Fibroblast of skin of abdomen (primary cell): ENCODE measurements at regions not wholly inside any gene's neighbourhood (a gene's known extent, or its start where the extent isn't known, plus 50 kb on each side); places are given as distances from the start of the nearest gene placed in this dataset.
"Not testable (repeated sequence)": the region's sequence is repeated elsewhere in the genome, so short reads cannot be mapped to it uniquely, and the experiment has no call there.

Experiments
- DNase-seq: peaks from one replicate; pipeline ENCODE4 v3.0.0-alpha.2; 2013

DNA sequence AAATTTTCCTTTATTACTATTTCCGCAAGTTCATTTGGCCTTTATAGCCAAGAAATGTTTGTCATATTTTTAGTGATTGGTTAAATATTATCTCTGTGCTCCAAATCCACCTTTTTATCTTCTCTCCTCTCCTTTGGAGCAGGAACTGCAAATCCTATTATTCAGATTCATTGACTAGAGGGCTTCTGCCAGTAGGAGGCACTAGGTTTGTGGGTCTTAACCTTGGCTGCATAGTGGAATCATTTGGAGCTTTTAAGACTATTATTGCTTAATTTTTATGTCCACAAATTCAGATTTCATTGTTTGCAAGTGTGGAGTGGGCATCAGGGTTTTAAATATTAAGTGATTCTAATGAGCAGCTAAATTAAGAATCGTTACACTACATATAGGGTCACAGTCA, 75.3 kb upstream of the SYT10 start:
- DNase-seq, result no peak

DNA sequence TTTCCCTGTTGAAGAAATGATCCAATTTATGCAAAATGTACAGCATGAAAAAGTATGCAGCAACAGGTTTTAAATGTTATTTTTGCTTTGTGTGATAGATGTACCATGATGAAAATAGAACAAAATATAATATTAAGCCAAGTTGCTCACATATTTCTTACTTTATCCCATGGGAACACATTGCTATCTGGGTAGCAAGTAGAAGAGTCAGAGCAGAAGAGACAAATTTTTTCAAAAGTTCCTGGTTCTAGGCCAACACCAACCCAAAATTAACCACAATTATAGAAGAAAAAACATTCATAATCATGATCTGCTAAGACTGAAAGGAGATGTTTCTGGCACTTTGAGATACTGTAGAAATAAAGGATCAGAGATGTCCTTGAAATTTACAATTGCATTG, 79.9 kb upstream of the SYT10 start:
- DNase-seq, result no peak

- not testable (repeated sequence) for DNase-seq
These were observed 81.1 kb upstream of the SYT10 start for GRCh38 chr12:33520505-33521302.

GRCh38 chr12:33529031-33529430, 89.4 kb upstream of the SYT10 start:
- DNase-seq, result no peak

GRCh38 chr12:33529810-33530209, 90.2 kb upstream of the SYT10 start:
- DNase-seq, result no peak

DNA sequence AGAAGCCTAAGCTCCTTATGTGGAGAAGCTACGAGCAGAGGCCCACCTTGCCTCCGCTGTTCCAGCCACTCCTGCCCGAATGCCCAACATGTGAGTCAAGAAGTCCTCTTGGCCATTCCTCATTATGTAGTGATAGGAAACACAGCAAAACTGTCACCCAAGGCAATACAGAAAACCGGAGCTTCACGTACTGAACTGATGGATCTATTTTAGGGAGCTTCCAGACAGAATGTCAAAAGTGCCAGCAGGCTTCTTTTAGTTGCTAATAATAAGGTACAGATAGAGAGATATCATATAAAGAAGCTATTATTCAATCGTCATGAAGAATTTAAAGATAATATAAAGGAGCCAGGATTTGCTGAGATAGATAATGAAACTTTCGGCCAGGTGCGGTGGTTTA, 91.6 kb upstream of the SYT10 start:
- no peak for DNase-seq

- no peak for DNase-seq
These were observed 93.9 kb upstream of the SYT10 start for GRCh38 chr12:33533527-33533926.

GRCh38 chr12:33536431-33536830, 96.8 kb upstream of the SYT10 start:
- DNase-seq, result no peak

GRCh38 chr12:33546004-33546403, 106.4 kb upstream of the SYT10 start:
- DNase-seq, result no peak

DNA sequence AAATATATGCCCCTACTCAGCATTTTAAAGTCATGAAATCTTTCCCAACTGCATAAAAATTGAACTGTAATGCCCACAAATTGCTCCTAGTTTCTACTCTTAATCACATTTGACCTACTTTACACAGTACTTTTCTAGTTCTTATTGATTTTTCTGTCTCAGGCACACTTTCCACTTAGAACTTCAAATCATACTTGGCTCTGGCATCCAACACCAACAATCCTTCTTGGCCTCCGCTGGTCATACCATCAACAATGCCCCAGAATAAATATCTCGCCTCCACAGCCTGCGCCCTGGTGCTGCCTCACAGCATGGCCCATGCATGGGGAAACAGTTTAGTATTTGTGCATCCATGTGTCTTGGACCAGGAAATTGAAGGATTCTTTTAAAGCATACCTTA, 107.5 kb upstream of the SYT10 start:
- no peak for DNase-seq

- DNase-seq, result not testable (repeated sequence)
These were observed 110.6 kb upstream of the SYT10 start for GRCh38 chr12:33550214-33550613.

GRCh38 chr12:33551006-33551405, 111.4 kb upstream of the SYT10 start:
- no peak for DNase-seq

GRCh38 chr12:33555128-33555527, 115.5 kb upstream of the SYT10 start:
- no peak for DNase-seq

DNA sequence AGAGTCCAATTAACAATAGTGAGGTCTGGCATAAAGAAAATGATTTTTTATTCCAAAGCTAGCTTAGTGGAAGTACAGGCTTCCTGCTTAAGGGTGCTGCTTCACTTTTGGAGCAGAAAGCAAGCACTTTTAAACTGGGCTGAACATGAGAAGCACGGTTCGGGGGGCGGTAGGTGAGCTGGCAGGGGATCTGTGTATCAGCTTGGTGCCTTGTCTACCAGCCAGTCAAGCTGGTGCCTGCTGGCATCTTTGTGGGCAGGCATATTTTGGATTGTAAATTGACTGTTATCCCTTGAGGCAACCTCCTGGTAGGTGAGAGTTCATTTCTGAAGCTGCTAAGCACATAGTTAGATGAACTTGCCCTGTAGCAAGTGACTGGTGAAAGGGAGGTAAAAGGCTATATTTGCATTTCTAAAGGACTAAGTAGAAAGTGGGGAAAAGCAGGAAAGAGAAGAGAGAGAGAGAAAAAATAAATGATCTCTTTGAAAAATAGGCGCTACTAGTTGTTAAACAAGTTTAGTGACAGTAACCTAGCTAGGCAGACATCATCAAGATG, 121.1 kb upstream of the SYT10 start:
- DNase-seq, result no peak

GRCh38 chr12:33562401-33562800, 122.8 kb upstream of the SYT10 start:
- DNase-seq, result no peak

GRCh38 chr12:33566403-33566802, 126.8 kb upstream of the SYT10 start:
- DNase-seq, result no peak

- DNase-seq, result no peak
These were observed 135.7 kb upstream of the SYT10 start for GRCh38 chr12:33575346-33575745.

DNA sequence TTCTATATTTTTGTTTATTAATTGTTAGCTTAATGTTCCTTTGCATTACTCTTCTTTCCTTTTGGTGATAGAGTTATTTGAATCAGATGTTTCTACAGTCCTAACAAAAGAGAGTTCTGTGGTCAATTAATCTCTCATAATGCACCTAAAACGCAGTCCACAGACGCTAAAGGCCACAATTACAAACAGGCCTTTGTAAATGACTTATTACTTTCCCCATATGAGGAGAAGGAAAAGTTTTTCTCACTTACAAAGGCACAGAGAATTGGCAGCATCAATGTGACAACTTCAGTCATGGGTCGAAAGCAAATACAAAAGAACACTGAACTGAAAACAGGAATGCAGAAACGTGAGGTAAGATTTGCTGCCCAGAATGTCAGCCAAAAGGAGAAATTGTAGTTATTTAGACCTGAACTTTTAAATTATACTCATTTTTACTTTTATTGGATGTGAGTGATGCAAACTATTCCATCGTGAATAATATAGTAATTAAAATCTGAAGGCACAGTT, 142.0 kb upstream of the SYT10 start:
- no peak for DNase-seq

DNA sequence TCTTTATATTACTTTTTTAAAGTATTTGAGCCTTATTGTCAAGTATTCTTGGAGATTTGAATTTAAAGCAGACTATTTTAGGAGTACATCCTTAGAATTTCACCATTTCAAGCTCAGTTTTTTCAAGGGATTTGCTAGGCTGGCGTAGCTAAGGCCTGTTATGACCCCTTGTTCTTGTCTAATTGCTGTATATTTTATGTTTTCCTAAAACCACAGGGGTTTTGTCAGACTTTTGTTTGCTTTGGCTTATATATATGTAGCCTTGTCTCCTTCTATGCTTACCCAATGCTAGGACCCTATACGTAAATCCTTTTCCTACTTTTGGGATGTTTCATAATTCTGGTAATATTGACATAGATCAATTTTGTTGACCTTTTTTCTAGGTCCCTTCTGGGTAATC, 147.0 kb upstream of the SYT10 start:
- no peak for DNase-seq

DNA sequence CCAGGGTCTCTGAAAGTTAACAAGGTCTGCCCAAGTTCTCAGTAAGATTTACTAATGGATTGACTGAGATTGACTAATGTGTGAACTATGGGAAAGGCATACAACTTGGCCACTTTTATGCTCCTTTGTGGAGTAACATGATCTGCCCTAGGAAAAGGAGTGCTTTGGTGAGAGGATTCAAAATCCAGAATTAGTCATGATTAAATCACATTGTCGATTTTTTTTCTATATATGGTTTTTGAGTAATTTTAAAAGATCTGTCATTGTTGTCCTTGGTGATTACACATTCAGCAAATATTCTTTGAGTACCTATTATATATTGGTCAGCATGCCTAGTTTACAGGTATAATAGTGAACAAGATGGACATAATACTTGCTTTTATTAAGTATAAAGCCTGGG, 147.7 kb upstream of the SYT10 start:
- DNase-seq, result peak; percentile 53

- peak; percentile 54 for DNase-seq
These were observed 148.4 kb upstream of the SYT10 start for GRCh38 chr12:33587784-33588712.

- DNase-seq, result no peak
These were observed 149.2 kb upstream of the SYT10 start for GRCh38 chr12:33588725-33589405.
